K562 (cell line): ENCODE measurements at regions not wholly inside any gene's neighbourhood (a gene's known extent, or its start where the extent isn't known, plus 50 kb on each side); places are given as distances from the start of the nearest gene placed in this dataset.

Source experiments
- CBX2 ChIP-seq: fragments of 200-600 bp; sonication (generic); IDR thresholded peaks from one replicate; pipeline ENCODE4 v1.6.1; 2012; ENCODE audit warnings: mild to moderate bottlenecking, low read length, inconsistent platforms; ENCODE audit not compliant: insufficient read depth, poor library complexity, severe bottlenecking
- CEBPB ChIP-seq: fragments of 450-650 bp; IDR thresholded peaks from 2 replicates; pipeline ENCODE4 v1.6.1; 2016; ENCODE audit warnings: missing genetic modification characterization, missing compliant biosample characterization
- FOXM1 ChIP-seq, 2 experiments: fragments of 450-650 bp in 1 of 2; sonication (generic) in 1 of 2; formaldehyde crosslinking in 1 of 2; IDR thresholded peaks; 2 replicates each; pipeline versions ENCODE4 v1.6.1 to v1.9.0; 2017 to 2022; ENCODE audit warnings: low read depth in 2 of 2, mild to moderate bottlenecking in 2 of 2, missing genetic modification reagents in 1 of 2, moderate library complexity in 1 of 2
- MCM3 ChIP-seq: fragments of 450-650 bp; IDR thresholded peaks from 2 replicates; pipeline ENCODE4 v1.6.1; 2016
- POLR2AphosphoS5 ChIP-seq: IDR thresholded peaks from 2 replicates; pipeline ENCODE4 v1.6.1; 2011; ENCODE audit warnings: mild to moderate bottlenecking, low read depth, low read length, moderate library complexity; ENCODE audit not compliant: control insufficient read depth, insufficient read depth
- RFX5 ChIP-seq: IDR thresholded peaks from 2 replicates; pipeline ENCODE4 v1.6.1; 2011; ENCODE audit warnings: low read depth, mild to moderate bottlenecking, improper control_type of control experiment, low read length
- SETDB1 ChIP-seq: IDR thresholded peaks from one replicate; pipeline ENCODE4 v1.6.1; 2012; ENCODE audit warnings: low read length, control low read depth, inconsistent platforms
- SMARCE1 ChIP-seq: fragments of 450-650 bp; IDR thresholded peaks from 2 replicates; pipeline ENCODE4 v1.7.1; 2016; ENCODE audit warnings: mild to moderate bottlenecking
- SP2 ChIP-seq: IDR thresholded peaks from 2 replicates; pipeline ENCODE4 v1.6.1; 2011; ENCODE audit warnings: mild to moderate bottlenecking, low read depth, low read length, moderate library complexity; ENCODE audit not compliant: poor library complexity, severe bottlenecking; ENCODE audit errors: extremely low read depth
- SRF ChIP-seq, 2 experiments: fragments of 250-450, 450-650 bp in 1 of 2; sonication (Bioruptor Pico) in 1 of 2; sonication (generic) in 1 of 2; formaldehyde crosslinking; IDR thresholded peaks; 2 replicates each; pipeline versions ENCODE4 v1.5.0 to v1.5.1; 2020 to 2022; ENCODE audit warnings: mild to moderate bottlenecking in 1 of 2, missing genetic modification reagents in 1 of 2
- USF2 ChIP-seq: sonication (generic); formaldehyde crosslinking; IDR thresholded peaks from 2 replicates; pipeline ENCODE4 v1.5.0; 2020; ENCODE audit warnings: missing genetic modification reagents
- ZBTB7A ChIP-seq: IDR thresholded peaks from 2 replicates; pipeline ENCODE4 v1.6.1; 2011; ENCODE audit warnings: low read depth, mild to moderate bottlenecking, low read length, moderate library complexity, borderline replicate concordance; ENCODE audit not compliant: control insufficient read depth
- ZNF12 ChIP-seq: sonication (generic); formaldehyde crosslinking; IDR thresholded peaks from 2 replicates; pipeline ENCODE4 v1.4.0; 2020; ENCODE audit warnings: mild to moderate bottlenecking, missing genetic modification reagents
- ZNF184 ChIP-seq: sonication (generic); formaldehyde crosslinking; IDR thresholded peaks from 2 replicates; pipeline ENCODE4 v1.5.0; 2020; ENCODE audit warnings: missing genetic modification reagents

DNA sequence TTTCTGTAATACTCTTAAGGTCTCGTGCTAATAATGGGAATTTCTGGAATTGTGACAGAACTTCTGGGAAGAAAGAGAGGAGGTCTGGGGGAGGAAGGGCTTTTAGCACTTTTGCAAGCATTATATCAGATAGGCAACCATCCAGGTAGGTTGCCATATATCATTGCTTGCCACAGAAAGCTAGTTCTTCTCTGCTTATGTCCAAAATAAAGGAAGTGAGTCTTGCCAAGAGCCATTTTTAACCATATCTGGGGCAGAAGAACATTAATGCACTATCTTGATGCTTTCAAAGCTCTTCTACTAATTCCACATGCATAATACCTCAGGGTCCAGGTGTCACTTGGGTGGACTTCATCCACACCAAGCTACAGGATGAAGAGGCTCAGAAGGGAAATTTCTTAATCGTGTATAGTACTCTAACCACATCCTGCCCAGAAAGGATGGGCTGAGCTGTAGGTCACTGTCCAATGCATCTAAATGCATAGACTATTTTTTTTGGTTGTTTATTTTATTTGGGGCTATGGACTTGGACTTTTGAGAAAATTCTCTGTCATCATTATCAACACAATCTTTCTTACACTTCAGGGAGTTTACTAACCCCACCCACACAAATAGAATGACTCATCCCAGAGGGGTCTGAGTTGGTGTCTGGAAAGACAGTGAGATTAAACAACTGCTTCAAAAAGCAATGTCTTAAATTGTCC, 68.9 kb upstream of the ADO start:
- no peak for TF ChIP-seq ZNF184 (CRISPR knock-in tag)
- TF ChIP-seq SRF (CRISPR knock-in tag; IDR thresholded peaks at IDR 0.05): no peak
- no peak for TF ChIP-seq ZNF12 (CRISPR knock-in tag)
- no peak for TF ChIP-seq SETDB1
- TF ChIP-seq USF2 (CRISPR knock-in tag): no peak
- TF ChIP-seq POLR2AphosphoS5: no peak
- TF ChIP-seq SMARCE1: peak; percentile 44; the same call in 1 of the 2 replicates
- TF ChIP-seq CBX2: no peak
- no peak for TF ChIP-seq FOXM1 (IDR thresholded peaks at IDR 0.05; ENCODE audit: low read depth)
- TF ChIP-seq FOXM1 (CRISPR knock-in tag; IDR thresholded peaks at IDR 0.05; ENCODE audit: low read depth): no peak
- TF ChIP-seq CEBPB (tag): no peak
- TF ChIP-seq SP2: no peak
- no peak for TF ChIP-seq ZBTB7A
- TF ChIP-seq MCM3: no peak
- no peak for TF ChIP-seq RFX5
